H1 (cell line): ENCODE measurements at regions not wholly inside any gene's neighbourhood (a gene's known extent, or its start where the extent isn't known, plus 50 kb on each side); places are given as distances from the start of the nearest gene placed in this dataset.

ENCODE experiments used
- CTCF ChIA-PET: fragments of 300-600 bp; sonication (Branson Sonifier 250); formaldehyde crosslinking; loops from one replicate; lab custom pipeline; 2021; ENCODE audit not compliant: partially characterized antibody; lab: Charles Lee
- POLR2A ChIA-PET: fragments of 300-600 bp; sonication (Branson Sonifier 250); formaldehyde crosslinking; loops from one replicate; lab custom pipeline; 2021; ENCODE audit warnings: inconsistent platforms; ENCODE audit not compliant: partially characterized antibody; lab: Charles Lee
- DNase-seq, 2 experiments: peaks; one replicate each; pipeline versions ENCODE4 v3.0.0 to v3.0.0-alpha.2; 2010 to 2022; ENCODE audit warnings: low spot score in 2 of 2, low read depth in 1 of 2, mixed read lengths in 1 of 2
- FAIRE-seq: peaks from 2 replicates; lab custom pipeline; 2011; peaks lifted over from hg19 to GRCh38; lab: Jason Lieb, UNC
- H2AFZ ChIP-seq: 2 replicates; pipeline ENCODE4 v1.8.1; 2012; ENCODE audit warnings: low read length, inconsistent platforms
- H2AK5ac ChIP-seq: 2 replicates; pipeline ENCODE4 v1.6.1; 2013; ENCODE audit warnings: low read depth, low read length
- H2BK120ac ChIP-seq: replicated peaks from 2 replicates; pipeline ENCODE3; 2013; ENCODE audit warnings: low read depth, low read length, inconsistent platforms
- H2BK12ac ChIP-seq: 2 replicates; pipeline ENCODE4 v1.6.1; 2013; ENCODE audit warnings: low read depth, low read length
- H2BK15ac ChIP-seq: 2 replicates; pipeline ENCODE4 v1.6.1; 2013; ENCODE audit warnings: low read length
- H2BK20ac ChIP-seq: 2 replicates; pipeline ENCODE4 v1.6.1; 2013; ENCODE audit warnings: low read length
- H2BK5ac ChIP-seq: 2 replicates; pipeline ENCODE4 v1.6.1; 2013; ENCODE audit warnings: low read depth, low read length
- H3K14ac ChIP-seq: 2 replicates; pipeline ENCODE4 v1.6.1; 2013; ENCODE audit warnings: inconsistent platforms; ENCODE audit not compliant: insufficient read length
- H3K18ac ChIP-seq: 2 replicates; pipeline ENCODE4 v1.6.1; 2013; ENCODE audit warnings: low read length; ENCODE audit errors: extremely low read depth
- H3K23ac ChIP-seq: 2 replicates; pipeline ENCODE4 v1.6.1; 2013; ENCODE audit warnings: inconsistent platforms; ENCODE audit not compliant: insufficient read length
- H3K23me2 ChIP-seq: 2 replicates; pipeline ENCODE4 v1.6.1; 2013; ENCODE audit warnings: low read depth, low read length
- H3K27ac ChIP-seq: 2 replicates; pipeline ENCODE4 v1.6.1; 2011; ENCODE audit warnings: low read depth, low read length, inconsistent platforms
- H3K27me3 ChIP-seq, 4 experiments: replicated peaks in 1 of 4; 1 replicate in 1 of 4; 2 replicates in 3 of 4; pipeline versions ENCODE4 v1.6.1 to v1.8.1; 2011 to 2013; ENCODE audit warnings: low read length in 3 of 4, mild to moderate bottlenecking in 3 of 4, inconsistent platforms in 2 of 4, mixed read lengths in 2 of 4, moderate library complexity in 1 of 4; ENCODE audit not compliant: control insufficient read depth in 3 of 4, insufficient read depth in 3 of 4; ENCODE audit errors: extremely low read depth in 1 of 4
- H3K36me3 ChIP-seq, 4 experiments: 2 replicates each; pipeline versions ENCODE4 v1.6.1 to v1.8.1; 2011 to 2013; ENCODE audit warnings: mild to moderate bottlenecking in 4 of 4, low read length in 3 of 4, moderate library complexity in 2 of 4, control low read depth in 1 of 4, inconsistent platforms in 1 of 4; ENCODE audit not compliant: insufficient read depth in 4 of 4, control insufficient read depth in 2 of 4
- H3K4ac ChIP-seq: replicated peaks from 2 replicates; pipeline ENCODE3; 2013; ENCODE audit warnings: low read length, low read depth, mixed read lengths, inconsistent platforms; ENCODE audit not compliant: insufficient read length
- H3K4me1 ChIP-seq, 4 experiments: replicated peaks in 1 of 4; 1 replicate in 1 of 4; 2 replicates in 3 of 4; pipeline versions ENCODE4 v1.6.1 to v1.8.1; 2011 to 2013; ENCODE audit warnings: low read length in 3 of 4, inconsistent platforms in 2 of 4, mixed read lengths in 1 of 4; ENCODE audit not compliant: insufficient read depth in 4 of 4, control insufficient read depth in 3 of 4
- H3K4me2 ChIP-seq, 2 experiments: 2 replicates each; pipeline versions ENCODE4 v1.6.1 to v1.8.1; 2011 to 2013; ENCODE audit warnings: low read depth in 2 of 2, low read length in 2 of 2, control low read depth in 1 of 2, inconsistent platforms in 1 of 2, mild to moderate bottlenecking in 1 of 2; ENCODE audit not compliant: insufficient read depth in 1 of 2
- H3K4me3 ChIP-seq, 4 experiments: fragments of 200-600, 300-600 bp in 1 of 4; sonication (generic), shearing (Covaris generic), sonication (Bioruptor Twin) in 1 of 4; 2 replicates each; pipeline versions ENCODE4 v1.5.1 to v1.8.1; 2011 to 2016; ENCODE audit warnings: low read length in 4 of 4, low read depth in 3 of 4, control low read depth in 2 of 4, inconsistent platforms in 2 of 4, mild to moderate bottlenecking in 2 of 4, mixed read lengths in 1 of 4, moderate library complexity in 1 of 4; ENCODE audit not compliant: insufficient read depth in 2 of 4; ENCODE audit errors: extremely low read depth in 1 of 4
- H3K56ac ChIP-seq: replicated peaks from 2 replicates; pipeline ENCODE3; 2013; ENCODE audit warnings: low read depth, mild to moderate bottlenecking, mixed read lengths, low read length, inconsistent platforms; ENCODE audit not compliant: insufficient read length
- H3K79me1 ChIP-seq: 2 replicates; pipeline ENCODE4 v1.6.1; 2013; ENCODE audit warnings: low read depth, low read length, control low read depth
- H3K79me2 ChIP-seq, 2 experiments: 2 replicates each; pipeline versions ENCODE4 v1.6.1 to v1.8.1; 2012 to 2013; ENCODE audit warnings: low read length in 2 of 2, mild to moderate bottlenecking in 2 of 2, inconsistent platforms in 1 of 2; ENCODE audit not compliant: insufficient read depth in 2 of 2, control insufficient read depth in 1 of 2
- H3K9ac ChIP-seq, 4 experiments: replicated peaks in 1 of 4; 1 replicate in 1 of 4; 2 replicates in 3 of 4; pipeline versions ENCODE4 v1.6.1 to v1.8.1; 2011 to 2013; ENCODE audit warnings: low read depth in 3 of 4, low read length in 3 of 4, control low read depth in 2 of 4, mild to moderate bottlenecking in 2 of 4, moderate library complexity in 2 of 4, inconsistent platforms in 1 of 4; ENCODE audit errors: extremely low read depth in 1 of 4
- H3K9me3 ChIP-seq, 2 experiments: 2 replicates each; pipeline versions ENCODE4 v1.6.1 to v1.8.1; 2012 to 2013; ENCODE audit warnings: mild to moderate bottlenecking in 2 of 2, moderate library complexity in 2 of 2, control low read depth in 1 of 2, inconsistent platforms in 1 of 2, low read depth in 1 of 2, low read length in 1 of 2, mixed read lengths in 1 of 2; ENCODE audit not compliant: insufficient read depth in 2 of 2
- H4K20me1 ChIP-seq, 2 experiments: replicated peaks in 1 of 2; 2 replicates each; pipeline versions ENCODE3 to v1.8.1; 2011 to 2013; ENCODE audit warnings: inconsistent platforms in 2 of 2, low read length in 2 of 2, mild to moderate bottlenecking in 1 of 2; ENCODE audit not compliant: insufficient read depth in 2 of 2, control insufficient read depth in 1 of 2
- H4K5ac ChIP-seq: 2 replicates; pipeline ENCODE4 v1.6.1; 2013; ENCODE audit warnings: low read length, low read depth, mixed read lengths, inconsistent platforms; ENCODE audit not compliant: insufficient read length
- H4K8ac ChIP-seq: 2 replicates; pipeline ENCODE4 v1.8.0; 2013; ENCODE audit warnings: mild to moderate bottlenecking, moderate library complexity, low read length, inconsistent platforms; ENCODE audit not compliant: insufficient read depth; ENCODE audit errors: extremely low read depth
- H4K91ac ChIP-seq: replicated peaks from 2 replicates; pipeline ENCODE3; 2013; ENCODE audit warnings: low read length, mixed read lengths, inconsistent platforms; ENCODE audit not compliant: insufficient read length
- ATF2 ChIP-seq: IDR thresholded peaks from 2 replicates; pipeline ENCODE4 v1.6.1; 2012; ENCODE audit warnings: low read length, inconsistent platforms
- CTCF ChIP-seq, 3 experiments: IDR thresholded peaks; 1 replicate in 2 of 3; 2 replicates in 1 of 3; pipeline versions ENCODE4 v1.5.1 to v1.6.1; 2011; ENCODE audit warnings: low read length in 3 of 3, mild to moderate bottlenecking in 3 of 3, inconsistent platforms in 2 of 3, low read depth in 1 of 3, moderate library complexity in 1 of 3; ENCODE audit not compliant: insufficient read depth in 1 of 3; ENCODE audit errors: control extremely low read depth in 1 of 3
- GABPA ChIP-seq: IDR thresholded peaks from 2 replicates; pipeline ENCODE4 v1.6.1; 2011; ENCODE audit warnings: mild to moderate bottlenecking, low read length, moderate library complexity, borderline replicate concordance; ENCODE audit not compliant: insufficient read depth
- GTF2F1 ChIP-seq: IDR thresholded peaks from 2 replicates; pipeline ENCODE4 v1.6.1; 2012; ENCODE audit warnings: low read depth, low read length, improper control_type of control experiment, borderline replicate concordance
- KDM1A ChIP-seq: fragments of 200-600, 300-600 bp; sonication (generic); IDR thresholded peaks from 2 replicates; pipeline ENCODE4 v1.7.1; 2016; ENCODE audit warnings: mild to moderate bottlenecking, low read length, borderline replicate concordance
- RAD21 ChIP-seq, 2 experiments: IDR thresholded peaks in 1 of 2; conservative IDR thresholded peaks in 1 of 2; 2 replicates each; pipeline ENCODE4 v1.6.1; 2011; ENCODE audit warnings: low read depth in 2 of 2, low read length in 2 of 2, improper control_type of control experiment in 1 of 2, inconsistent platforms in 1 of 2, mild to moderate bottlenecking in 1 of 2, moderate library complexity in 1 of 2
- WGBS, 2 experiments: shearing (Covaris generic) in 1 of 2; methylation state at CpG; one replicate each; pipeline versions ENCODE4 v1.1.6 to v1.1.7; 2013 to 2015; ENCODE audit warnings: low lambda C conversion rate in 2 of 2, mixed read lengths in 2 of 2, inconsistent platforms in 1 of 2, low coverage in 1 of 2, missing lambda C conversion rate in 1 of 2; ENCODE audit not compliant: insufficient replicate concordance in 2 of 2, insufficient coverage in 1 of 2, insufficient read length in 1 of 2; ENCODE audit errors: extremely low coverage in 1 of 2, missing lambda C conversion rate in 1 of 2; 5-methylcytosine and 5-hydroxymethylcytosine counted together

GRCh38 chr16:87006789-87007745, 310.1 kb downstream of the C16orf95 start:
- Histone ChIP-seq H3K9ac (no peak overlapping the region), H2BK12ac (no peak overlapping the region)
- no peak for TF ChIP-seq GABPA
- no peak for TF ChIP-seq KDM1A
- no peak for TF ChIP-seq RAD21 (IDR thresholded peaks at IDR 0.05 in 1 of 2, conservative IDR thresholded peaks at IDR 0.05 in 1 of 2; ENCODE audit: low read depth in 2 of 2, low read length in 2 of 2)
- TF ChIP-seq GTF2F1, result no peak
- TF ChIP-seq CTCF (IDR thresholded peaks at IDR 0.05; ENCODE audit: control extremely low read depth in 1 of 3, insufficient read depth in 1 of 3, low read depth in 1 of 3, low read length in 3 of 3), result no peak
- no peak for TF ChIP-seq ATF2

More at GRCh38 chr16:87006789-87007745, 310.1 kb downstream of the C16orf95 start:
- Histone ChIP-seq H3K79me1 (no peaks in the 10 kb centered on the region), H2AFZ (no peak overlapping the region), H2BK20ac (no peak overlapping the region), H3K4ac (no peak overlapping the region), H3K56ac (no peak overlapping the region), H3K36me3 (no peaks in the 10 kb centered on the region; a peak in 1 of 8 replicates), H2BK120ac (no peak overlapping the region), H3K4me3 (no peak overlapping the region), H4K8ac (no peak overlapping the region), H3K23me2 (no peaks in the 10 kb centered on the region), H3K4me1 (no peaks in the 10 kb centered on the region), H3K27me3 (no peaks in the 10 kb centered on the region), H4K5ac (no peak overlapping the region), H3K79me2 (no peaks in the 10 kb centered on the region), H3K18ac (no peak overlapping the region), H3K27ac (no peak overlapping the region), H3K4me2 (no peak overlapping the region), H4K91ac (no peak overlapping the region), H3K14ac (no peak overlapping the region), H3K9me3 (peaks cover 13 to 19% of the 10 kb centered on the region in 2 experiments), H2BK5ac (no peak overlapping the region), H3K23ac (no peak overlapping the region), H2BK15ac (no peak overlapping the region), H4K20me1 (no peaks in the 10 kb centered on the region), H2AK5ac (no peak overlapping the region)
- FAIRE-seq (no peak), DNase-seq (no peak)
- ChIA-PET POLR2A (interaction anchor here (1.1 kb wide), 1 partner anchor 10 kb away, joined by 3 read pairs; no protein-coding TSS in a partner anchor), CTCF (interaction anchor here (0.7 to 1.8 kb wide), 6 partner anchors 10 to 246 kb away, joined by 3 to 7 read pairs (median 3); no protein-coding TSS in a partner anchor)
- WGBS, 2 experiments, result 92% methylated on average over 11 of the region's 12 CpGs; no CpG with 5 or more reads in 1 of the 2 experiments
